ENCODE measurements at regions not wholly inside any gene's neighbourhood (a gene's known extent, or its start where the extent isn't known, plus 50 kb on each side); places are given as distances from the start of the nearest gene placed in this dataset.
"Not testable (repeated sequence)": the region's sequence is repeated elsewhere in the genome, so short reads cannot be mapped to it uniquely, and the experiment has no call there.

- DNase-seq (ENCODE audit: low spot score) (no peak), ATAC-seq (ENCODE audit: low FRiP score) (no peak)
- no peak for TF ChIP-seq CTCF (IDR thresholded peaks at IDR 0.05)
These were observed 121.2 kb downstream of the IGLL1 start for GRCh38 chr22:23458663-23459541.

GRCh38 chr22:23457380-23457985 is 122.6 kb downstream of the IGLL1 start:
- no peak for TF ChIP-seq CTCF (IDR thresholded peaks at IDR 0.05)
- no peak for DNase-seq (ENCODE audit: low spot score)
- ATAC-seq (ENCODE audit: low FRiP score), result no peak

- ATAC-seq (ENCODE audit: low FRiP score); DNase-seq (ENCODE audit: low spot score): not testable (repeated sequence)
These were observed 123.3 kb downstream of the IGLL1 start for GRCh38 chr22:23456666-23457379.

- ATAC-seq (ENCODE audit: low FRiP score); DNase-seq (ENCODE audit: low spot score): not testable (repeated sequence)
These were observed 125.7 kb downstream of the IGLL1 start for GRCh38 chr22:23454345-23454744.

GRCh38 chr22:23453277-23453676 is 126.8 kb downstream of the IGLL1 start:
- ATAC-seq (ENCODE audit: low FRiP score) (no peak), DNase-seq (ENCODE audit: low spot score) (no peak)
- TF ChIP-seq CTCF (IDR thresholded peaks at IDR 0.05), result no peak

- no peak for TF ChIP-seq CTCF (IDR thresholded peaks at IDR 0.05)
- DNase-seq (ENCODE audit: low spot score) (no peak), ATAC-seq (ENCODE audit: low FRiP score) (no peak)
These were observed 127.7 kb downstream of the IGLL1 start for GRCh38 chr22:23452231-23453010.

- DNase-seq (ENCODE audit: low spot score), result not testable (repeated sequence)
These were observed 128.4 kb downstream of the IGLL1 start for GRCh38 chr22:23451452-23452230.

GRCh38 chr22:23450821-23451220 is 129.3 kb downstream of the IGLL1 start:
- not testable (repeated sequence) for ATAC-seq (ENCODE audit: low FRiP score); DNase-seq (ENCODE audit: low spot score)

More at GRCh38 chr22:23451452-23452230, 128.4 kb downstream of the IGLL1 start:
- ATAC-seq (ENCODE audit: low FRiP score), result not testable (repeated sequence)
